Right forelimb (tissue), 1 donor: ENCODE measurements at regions not wholly inside any gene's neighbourhood (a gene's known extent, or its start where the extent isn't known, plus 50 kb on each side); places are given as distances from the start of the nearest gene placed in this dataset.
"Not testable (repeated sequence)": the region's sequence is repeated elsewhere in the genome, so short reads cannot be mapped to it uniquely, and the experiment has no call there.

ENCODE experiments used
- DNase-seq: peaks from one replicate; pipeline ENCODE4 v3.0.0-alpha.2; 2018

GRCh38 chr4:127212701-127213100 is 420.1 kb upstream of the INTU start:
- DNase-seq, result no peak

GRCh38 chr4:127214016-127214415 is 418.7 kb upstream of the INTU start:
- peak; percentile 66 for DNase-seq

DNA sequence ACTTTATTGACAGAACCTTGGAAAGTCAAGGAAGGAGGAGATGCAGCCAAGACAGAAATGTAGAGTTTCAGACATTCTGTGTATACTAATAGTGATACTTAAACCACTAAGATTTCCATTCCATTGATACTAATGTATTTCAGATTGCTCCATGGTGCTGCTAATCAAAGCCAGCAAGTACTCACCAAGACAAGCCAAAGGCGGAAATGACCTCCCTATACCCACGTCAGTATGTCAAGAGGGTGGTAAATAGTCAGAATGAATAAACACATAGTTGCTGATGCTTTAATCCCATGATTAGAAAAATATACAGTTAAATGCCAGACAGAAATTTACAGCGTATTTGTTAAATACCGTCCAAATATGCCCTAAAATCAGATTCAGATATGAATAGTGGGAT is 417.8 kb upstream of the INTU start:
- DNase-seq, result no peak

DNA sequence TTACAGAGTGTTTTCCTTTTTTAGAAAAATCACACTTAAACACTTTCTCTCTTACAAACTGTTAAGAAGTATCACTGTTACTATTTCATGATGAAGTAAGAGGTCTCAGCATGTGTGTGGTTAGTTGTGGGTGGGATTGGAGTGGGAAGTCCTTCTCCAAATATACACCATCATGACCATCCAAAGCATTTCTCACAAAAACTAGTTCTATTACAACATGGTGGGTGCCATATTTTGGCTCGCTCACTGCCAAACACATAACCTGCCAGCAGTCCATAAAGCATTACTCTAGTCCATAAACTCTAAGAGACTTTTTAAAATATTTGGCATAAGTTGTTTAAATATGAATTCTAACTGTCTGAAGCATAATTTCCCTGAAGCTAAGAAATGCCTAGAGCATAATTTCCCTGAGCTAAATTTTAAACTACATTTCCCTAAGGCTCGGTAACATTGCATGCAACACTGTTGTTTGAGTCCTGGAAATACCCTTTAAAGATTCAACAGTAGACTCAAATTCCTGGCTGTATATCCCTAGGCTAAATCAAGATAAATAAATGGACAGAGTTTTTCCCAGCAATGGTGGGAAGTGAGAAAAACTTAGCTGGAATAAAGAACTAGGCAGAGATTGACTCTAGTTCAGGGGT is 415.0 kb upstream of the INTU start:
- no peak for DNase-seq

DNA sequence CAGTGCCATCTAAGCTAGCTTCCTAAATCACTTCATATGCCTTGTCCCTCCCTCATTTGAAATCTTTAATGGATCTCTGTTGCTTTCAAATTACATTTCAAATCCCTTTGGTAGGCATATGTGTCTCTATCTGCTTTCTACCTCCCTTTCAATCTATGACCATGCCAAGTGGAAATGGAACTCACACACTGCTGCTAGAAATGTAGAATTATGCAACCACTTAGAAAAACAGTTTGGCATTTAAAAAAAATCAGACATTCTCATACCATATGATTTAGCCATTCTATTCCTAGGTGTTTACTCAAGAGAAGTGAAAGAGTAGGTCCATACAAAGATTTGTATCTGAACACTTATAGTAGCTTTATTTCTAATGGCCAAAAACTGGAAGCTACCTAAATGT is 413.5 kb upstream of the INTU start:
- no peak for DNase-seq

DNA sequence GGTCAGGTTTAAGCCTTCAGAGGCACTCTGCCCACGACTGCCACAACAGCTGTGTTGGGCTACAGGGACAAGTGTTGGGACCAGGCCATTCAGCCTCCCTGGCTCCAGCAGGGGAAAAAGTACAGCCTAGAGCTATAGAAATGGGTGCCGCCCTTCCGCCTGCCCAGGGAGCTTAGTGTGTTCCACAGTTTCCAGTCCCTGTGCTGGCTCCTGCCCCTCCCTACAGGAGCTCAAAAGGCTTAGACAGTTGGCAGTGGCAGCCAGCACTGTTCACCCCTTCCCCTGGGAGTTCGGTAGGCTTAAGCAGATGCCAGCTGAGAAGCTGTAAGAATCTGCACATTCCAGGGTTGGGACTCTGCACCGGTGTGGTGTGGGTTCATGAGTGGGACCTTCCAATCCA is 408.2 kb upstream of the INTU start:
- DNase-seq, result no peak

GRCh38 chr4:127229855-127230608 is 402.7 kb upstream of the INTU start:
- no peak for DNase-seq

DNA sequence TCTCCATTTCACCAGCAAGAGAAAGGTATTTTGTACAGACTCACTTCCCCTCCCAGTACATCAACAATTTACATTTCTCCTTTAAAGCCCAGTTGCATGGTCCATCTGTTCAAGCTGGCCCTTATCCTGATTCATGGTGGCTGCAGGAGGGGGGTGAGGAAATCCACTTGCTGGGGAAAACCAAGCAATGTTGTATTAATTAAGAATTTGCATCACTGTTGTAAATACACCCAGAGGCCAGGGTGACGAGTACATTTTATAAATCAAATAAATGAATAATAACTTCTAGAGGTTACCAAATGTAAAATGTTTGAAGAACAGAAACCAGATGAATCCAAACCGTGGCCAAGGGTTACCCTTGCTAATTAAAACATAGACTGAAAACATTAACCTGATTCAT is 395.9 kb upstream of the INTU start:
- DNase-seq, result no peak

DNA sequence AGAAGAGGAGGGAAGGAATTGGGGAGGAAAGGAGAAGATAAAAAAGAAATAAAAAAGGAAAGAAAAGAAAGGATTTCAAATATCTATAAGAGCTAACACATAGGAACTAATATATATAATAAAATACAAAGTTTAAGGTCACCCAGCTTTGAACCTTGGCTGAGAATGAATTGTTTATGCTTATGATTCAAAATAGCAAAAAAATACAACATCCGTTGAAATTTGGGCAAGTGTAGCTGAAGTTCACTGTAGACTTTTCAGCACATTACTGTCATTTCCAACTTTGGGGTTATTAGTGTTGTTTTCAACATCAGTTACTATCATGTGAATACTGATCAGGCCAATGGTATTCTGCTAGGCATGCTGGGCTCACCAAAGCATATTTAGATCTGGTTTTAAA is 395.2 kb upstream of the INTU start:
- no peak for DNase-seq

- no peak for DNase-seq
These were observed 393.7 kb upstream of the INTU start for GRCh38 chr4:127238956-127239475.

GRCh38 chr4:127239902-127240763 is 392.6 kb upstream of the INTU start:
- DNase-seq, result no peak

- DNase-seq, result no peak
These were observed 392.0 kb upstream of the INTU start for GRCh38 chr4:127240764-127241105.

DNA sequence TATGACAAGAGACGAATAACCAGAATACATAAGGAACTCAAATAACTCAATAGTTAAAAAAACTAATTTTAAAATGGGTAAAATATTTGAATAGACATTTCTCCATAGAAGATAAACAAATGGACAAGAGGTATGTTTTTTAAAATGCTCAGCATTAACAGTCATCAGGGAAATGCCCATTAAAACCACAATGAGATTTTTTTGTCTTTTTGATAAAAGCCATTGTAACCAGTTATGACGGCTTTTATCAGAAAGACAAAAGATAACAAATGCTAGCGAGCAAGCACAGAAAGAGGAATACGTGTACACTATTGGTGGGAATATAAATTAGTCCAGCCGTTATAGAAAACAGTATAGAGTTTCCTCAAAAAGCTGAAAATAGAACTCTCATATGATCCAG is 388.2 kb upstream of the INTU start:
- no peak for DNase-seq

- no peak for DNase-seq
These were observed 385.5 kb upstream of the INTU start for GRCh38 chr4:127246963-127247952.

DNA sequence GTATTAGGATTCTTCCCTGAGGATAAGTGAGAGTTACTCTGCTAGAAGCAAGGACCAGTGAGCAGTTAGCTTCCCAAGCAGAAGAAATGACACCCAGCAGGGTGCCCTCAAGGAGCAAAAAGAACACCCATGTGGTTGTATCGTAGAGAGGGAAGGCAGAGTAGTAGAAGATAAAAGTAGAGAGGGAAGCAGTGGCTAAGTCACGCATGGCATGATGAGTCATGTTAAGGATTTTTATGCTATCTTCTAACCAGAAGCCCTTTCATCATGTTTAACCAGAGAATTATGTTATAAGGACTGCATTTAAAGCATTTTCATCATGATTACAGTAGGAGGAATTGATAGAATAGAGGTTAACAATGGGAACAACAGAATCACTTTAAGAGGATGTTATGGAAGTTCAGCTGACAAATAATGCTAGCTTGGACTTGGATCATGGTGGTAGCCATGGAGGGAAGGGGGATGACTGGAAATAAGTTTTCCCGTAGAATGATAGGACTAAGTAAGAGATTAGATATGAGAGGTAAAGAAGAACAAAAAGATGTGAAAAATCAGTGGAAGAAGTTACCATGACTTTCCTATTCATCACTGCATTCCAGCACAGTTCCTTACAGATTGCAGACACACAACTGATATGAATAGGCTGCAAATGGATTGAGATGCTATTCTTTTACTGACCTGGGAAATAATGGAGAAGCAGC is 383.5 kb upstream of the INTU start:
- DNase-seq, result no peak

DNA sequence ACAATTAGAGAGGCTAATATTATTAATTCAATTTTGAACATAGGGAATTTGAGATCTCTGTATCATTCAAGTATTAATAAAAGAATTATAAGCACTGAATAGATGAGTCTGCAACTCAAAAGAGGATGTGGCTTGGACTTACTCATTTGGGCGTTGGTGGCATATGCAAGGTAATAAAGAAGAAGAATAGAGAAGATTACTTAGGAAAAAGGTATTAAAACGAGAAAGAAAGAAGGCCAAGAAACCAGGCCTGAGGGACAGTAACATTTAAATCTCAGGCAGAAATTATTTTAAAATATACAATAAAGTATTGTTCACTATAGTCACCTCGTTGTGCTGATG is 383.0 kb upstream of the INTU start:
- no peak for DNase-seq

GRCh38 chr4:127250577-127250976 is 382.2 kb upstream of the INTU start:
- DNase-seq, result no peak

DNA sequence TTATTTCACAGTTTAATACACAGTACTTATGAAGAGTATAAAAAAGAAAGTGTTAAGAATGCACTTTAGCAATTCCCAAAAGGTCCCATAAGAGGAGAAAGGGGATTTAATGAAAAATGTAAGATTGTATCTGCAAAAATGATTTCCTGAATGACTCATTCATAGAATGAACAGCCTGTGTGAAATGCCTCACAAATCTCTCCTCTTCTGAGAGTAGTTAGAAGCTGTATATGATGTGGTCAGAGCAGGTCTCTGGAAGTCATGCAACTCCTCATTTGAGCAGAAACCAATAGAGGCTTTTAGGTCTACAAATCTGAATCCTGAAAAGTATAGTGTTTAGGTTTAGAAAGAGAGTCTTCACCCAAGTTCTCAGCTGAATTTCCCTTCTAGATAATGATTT is 381.3 kb upstream of the INTU start:
- DNase-seq, result no peak

DNA sequence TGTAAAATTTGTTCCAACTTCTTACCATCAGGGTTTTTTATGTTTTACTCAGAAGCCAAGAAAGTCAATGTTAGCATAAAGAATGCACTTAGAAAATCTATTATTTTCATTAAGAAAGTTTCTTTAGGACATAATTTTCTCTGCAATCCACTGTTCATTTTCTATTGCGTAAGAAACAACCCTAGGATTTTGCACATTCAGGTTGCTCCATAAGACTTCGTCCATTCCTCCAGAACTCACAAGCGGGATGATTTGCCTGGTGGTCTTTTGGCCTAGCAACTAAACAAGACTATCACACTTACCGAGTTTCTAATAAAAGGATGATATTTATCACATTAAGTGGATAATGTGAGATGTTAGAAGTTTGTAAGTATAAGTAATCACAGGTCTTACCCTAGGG is 376.3 kb upstream of the INTU start:
- DNase-seq, result no peak

- no peak for DNase-seq
These were observed 371.3 kb upstream of the INTU start for GRCh38 chr4:127261476-127261875.

DNA sequence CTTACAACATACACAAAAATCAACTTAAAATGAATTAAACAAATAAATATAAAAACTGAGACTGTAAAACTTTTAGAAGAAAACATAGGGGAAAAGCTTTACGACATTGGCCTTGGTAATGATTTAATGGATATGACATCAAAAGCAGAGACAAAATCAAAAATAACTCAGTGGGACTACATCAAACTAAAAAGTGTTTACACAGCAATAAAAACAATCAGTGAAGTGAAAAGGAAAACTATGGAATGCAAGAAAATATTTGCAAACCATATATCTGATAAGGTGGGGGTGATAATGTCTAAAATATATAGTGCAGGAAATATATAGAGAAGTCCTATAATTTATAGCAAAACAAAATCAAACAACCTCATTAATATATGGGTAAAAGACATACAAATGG is 364.4 kb upstream of the INTU start:
- DNase-seq, result no peak

DNA sequence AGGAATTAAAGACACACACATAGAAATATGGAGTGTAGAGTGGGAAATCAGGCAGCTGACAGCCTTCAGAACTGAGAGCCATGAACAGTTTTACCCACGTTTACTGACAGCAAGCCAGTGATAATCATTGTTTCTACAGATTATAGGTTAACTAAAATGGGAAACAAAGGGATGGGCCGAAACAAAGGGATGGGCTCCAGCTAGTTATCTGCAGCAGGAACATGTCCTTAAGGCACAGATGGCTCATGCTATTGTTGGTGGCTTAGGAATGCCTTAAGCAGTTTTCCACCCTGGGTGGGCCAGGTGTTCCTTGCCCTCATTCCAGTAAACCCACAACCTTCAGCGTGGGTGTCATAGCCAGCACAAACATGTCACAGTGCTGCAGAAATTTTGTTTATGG is 355.7 kb upstream of the INTU start:
- DNase-seq, result not testable (repeated sequence)
